ENCODE measurements at regions not wholly inside any gene's neighbourhood (a gene's known extent, or its start where the extent isn't known, plus 50 kb on each side); places are given as distances from the start of the nearest gene placed in this dataset.

DNA sequence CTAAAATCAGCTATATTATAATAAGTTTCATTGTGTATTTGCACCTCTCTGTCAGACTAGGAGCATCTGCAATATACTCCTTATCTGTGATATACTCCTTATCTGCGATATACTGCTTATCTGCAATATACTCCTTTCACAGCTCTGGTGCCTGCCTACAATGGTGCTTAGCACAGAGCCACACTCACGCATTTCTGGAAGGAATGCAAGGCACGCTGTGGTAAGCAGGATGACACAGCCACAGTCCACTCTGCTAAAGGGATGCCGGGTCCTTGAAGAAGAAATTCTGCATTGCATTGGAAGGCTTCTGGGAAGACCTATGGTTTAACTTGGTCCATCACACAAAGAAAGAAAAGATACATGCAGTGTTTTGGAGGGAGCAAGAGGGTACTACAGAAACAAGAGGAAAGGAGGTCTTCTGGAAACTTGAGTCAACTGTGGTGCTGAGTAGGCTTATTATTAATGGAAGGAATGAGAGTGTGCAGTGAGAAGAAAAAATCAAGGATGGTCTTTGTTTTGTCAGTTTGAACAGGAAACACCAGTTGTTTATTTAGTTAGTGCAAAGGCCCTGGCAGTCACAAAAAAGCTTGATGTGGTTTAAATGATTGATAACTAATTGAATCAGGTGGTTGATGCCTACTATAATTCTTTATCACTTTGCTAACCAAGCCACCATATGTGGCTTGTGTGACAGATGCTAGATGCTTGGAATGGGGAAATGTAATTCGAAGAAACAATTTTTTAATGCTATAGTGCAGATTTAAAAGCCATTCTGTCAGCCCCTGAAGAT, 342.3 kb downstream of the GRXCR1 start:
- Mint-ChIP-seq H3K36me3 (no peaks in the 10 kb centered on the region), H3K27me3 (no peaks in the 10 kb centered on the region), H3K27ac (no peak overlapping the region), H3K4me3 (no peak overlapping the region), H3K9me3 (peaks cover 0 to 14% (median 2%) of the 10 kb centered on the region in 5 donors), H3K4me1 (peaks cover 0 to 1% (median 0%) of the 10 kb centered on the region in 3 donors)
- H3K27ac ChIP-seq (ENCODE audit: low read depth, low read length) = no peak overlapping the region
- no peaks in the 10 kb centered on the region for H3K4me1 ChIP-seq (ENCODE audit: insufficient read depth, low read length)
- no peaks in the 10 kb centered on the region for H3K27me3 ChIP-seq (ENCODE audit: insufficient read depth, low read length, poor library complexity, severe bottlenecking)
- ChIA-PET POLR2A (no interaction called here), CTCF (no interaction called here)
- H3K4me3 ChIP-seq (ENCODE audit: low read length) = no peak overlapping the region
- H3K36me3 ChIP-seq (ENCODE audit: insufficient read depth, low read length) = no peaks in the 10 kb centered on the region
- DNase-seq = no peak
- H3K9me3 ChIP-seq (ENCODE audit: low read length) = no peaks in the 10 kb centered on the region

GRCh38 chr4:43238008-43238407, 345.5 kb downstream of the GRXCR1 start:
- Mint-ChIP-seq H3K4me1 (peaks cover 0 to 1% (median 0%) of the 10 kb centered on the region in 3 donors), H3K27me3 (no peaks in the 10 kb centered on the region)
- H3K36me3 ChIP-seq (ENCODE audit: insufficient read depth, low read length) = no peaks in the 10 kb centered on the region

DNA sequence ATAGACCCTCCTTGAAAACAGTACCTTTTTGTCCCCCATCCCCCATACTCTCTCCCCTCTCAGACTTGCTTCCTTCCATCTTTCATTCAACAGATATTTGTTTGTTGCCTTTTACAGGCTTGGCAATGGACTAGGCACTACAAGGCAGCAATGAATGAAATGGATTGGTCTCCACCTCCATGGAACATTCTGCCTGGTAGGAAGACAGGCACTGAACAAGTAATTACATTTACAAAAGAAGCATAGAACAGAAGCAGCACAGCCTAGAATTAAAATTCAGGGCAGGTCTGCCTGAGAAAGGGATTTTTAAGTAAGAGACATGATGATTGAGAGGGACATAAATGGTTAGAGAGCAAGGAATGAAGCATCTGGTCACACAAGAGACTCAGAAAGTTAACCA, 346.1 kb downstream of the GRXCR1 start:
- Histone ChIP-seq H3K9me3 (ENCODE audit: low read length) (no peaks in the 10 kb centered on the region), H3K36me3 (ENCODE audit: insufficient read depth, low read length) (no peaks in the 10 kb centered on the region), H3K4me1 (ENCODE audit: insufficient read depth, low read length) (no peaks in the 10 kb centered on the region), H3K4me3 (ENCODE audit: low read length) (no peak overlapping the region), H3K27ac (ENCODE audit: low read depth, low read length) (no peak overlapping the region), H3K27me3 (ENCODE audit: insufficient read depth, low read length, poor library complexity, severe bottlenecking) (no peaks in the 10 kb centered on the region)
- peaks cover 0 to 1% (median 0%) of the 10 kb centered on the region in 3 donors for H3K4me1 Mint-ChIP-seq
- no peak overlapping the region for H3K4me3 Mint-ChIP-seq
- POLR2A ChIA-PET = no interaction called here
- no peaks in the 10 kb centered on the region for H3K36me3 Mint-ChIP-seq
- no peaks in the 10 kb centered on the region for H3K27me3 Mint-ChIP-seq
- CTCF ChIA-PET = no interaction called here
- peaks cover 2 to 20% (median 6%) of the 10 kb centered on the region in 5 donors for H3K9me3 Mint-ChIP-seq
- no peak overlapping the region for H3K27ac Mint-ChIP-seq
- DNase-seq = no peak

More at GRCh38 chr4:43238008-43238407, 345.5 kb downstream of the GRXCR1 start:
- Mint-ChIP-seq H3K36me3 (no peaks in the 10 kb centered on the region), H3K9me3 (peaks cover 2 to 20% (median 2%) of the 10 kb centered on the region in 5 donors), H3K4me3 (no peak overlapping the region), H3K27ac (no peak overlapping the region)
- DNase-seq = no peak
- Histone ChIP-seq H3K9me3 (ENCODE audit: low read length) (no peaks in the 10 kb centered on the region), H3K4me1 (ENCODE audit: insufficient read depth, low read length) (no peaks in the 10 kb centered on the region), H3K27me3 (ENCODE audit: insufficient read depth, low read length, poor library complexity, severe bottlenecking) (no peaks in the 10 kb centered on the region), H3K27ac (ENCODE audit: low read depth, low read length) (no peak overlapping the region), H3K4me3 (ENCODE audit: low read length) (no peak overlapping the region)
- ChIA-PET POLR2A (no interaction called here), CTCF (no interaction called here)

GRCh38 chr4:43241104-43241503, 348.6 kb downstream of the GRXCR1 start:
- Mint-ChIP-seq H3K27ac (no peak overlapping the region), H3K9me3 (peaks cover 2 to 17% (median 6%) of the 10 kb centered on the region in 5 donors), H3K4me3 (no peak overlapping the region), H3K36me3 (no peaks in the 10 kb centered on the region), H3K4me1 (peaks cover 0 to 1% (median 0%) of the 10 kb centered on the region in 3 donors), H3K27me3 (no peaks in the 10 kb centered on the region)
- ChIA-PET POLR2A (no interaction called here), CTCF (no interaction called here)
- no peaks in the 10 kb centered on the region for H3K36me3 ChIP-seq (ENCODE audit: insufficient read depth, low read length)
- H3K9me3 ChIP-seq (ENCODE audit: low read length) = no peaks in the 10 kb centered on the region
- no peak overlapping the region for H3K27ac ChIP-seq (ENCODE audit: low read depth, low read length)
- no peak for DNase-seq
- H3K27me3 ChIP-seq (ENCODE audit: insufficient read depth, low read length, poor library complexity, severe bottlenecking) = no peaks in the 10 kb centered on the region
- H3K4me1 ChIP-seq (ENCODE audit: insufficient read depth, low read length) = no peaks in the 10 kb centered on the region
- H3K4me3 ChIP-seq (ENCODE audit: low read length) = no peak overlapping the region

DNA sequence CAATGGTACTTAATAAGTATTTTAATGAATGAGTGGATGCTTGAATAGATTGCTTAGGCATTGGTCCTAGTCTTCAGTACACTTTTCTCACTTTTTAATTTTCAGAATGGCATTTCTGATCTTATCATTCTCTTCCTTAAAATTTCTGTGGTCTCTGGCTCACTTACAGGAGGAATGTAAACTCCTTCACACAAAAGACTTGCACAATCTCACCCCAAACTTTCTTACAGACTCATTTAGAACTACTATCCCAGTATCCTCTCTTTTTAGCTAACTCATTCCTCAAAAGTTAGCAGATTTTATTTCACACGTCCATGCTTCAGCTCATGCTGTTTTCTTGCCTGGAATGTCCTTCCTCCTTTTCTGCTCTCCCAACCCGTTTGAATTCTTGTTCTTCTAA, 350.1 kb downstream of the GRXCR1 start:
- CTCF ChIA-PET = no interaction called here

GRCh38 chr4:43243433-43244116, 351.1 kb downstream of the GRXCR1 start:
- Histone ChIP-seq H3K9me3 (ENCODE audit: low read length) (no peaks in the 10 kb centered on the region), H3K27me3 (ENCODE audit: insufficient read depth, low read length, poor library complexity, severe bottlenecking) (no peaks in the 10 kb centered on the region), H3K4me3 (ENCODE audit: low read length) (no peak overlapping the region), H3K4me1 (ENCODE audit: insufficient read depth, low read length) (no peaks in the 10 kb centered on the region), H3K36me3 (ENCODE audit: insufficient read depth, low read length) (no peaks in the 10 kb centered on the region), H3K27ac (ENCODE audit: low read depth, low read length) (no peak overlapping the region)
- ChIA-PET CTCF (no interaction called here), POLR2A (no interaction called here)
- no peak overlapping the region for H3K4me3 Mint-ChIP-seq
- H3K4me1 Mint-ChIP-seq = peaks cover 0 to 1% (median 0%) of the 10 kb centered on the region in 3 donors
- H3K27ac Mint-ChIP-seq = no peak overlapping the region
- H3K36me3 Mint-ChIP-seq = no peaks in the 10 kb centered on the region
- DNase-seq = no peak
- peaks cover 3 to 17% (median 11%) of the 10 kb centered on the region in 5 donors for H3K9me3 Mint-ChIP-seq
- H3K27me3 Mint-ChIP-seq = no peaks in the 10 kb centered on the region

More for the DNA sequence above, 350.1 kb downstream of the GRXCR1 start:
- no peaks in the 10 kb centered on the region for H3K4me1 ChIP-seq (ENCODE audit: insufficient read depth, low read length)
- POLR2A ChIA-PET = no interaction called here
- Mint-ChIP-seq H3K9me3 (peaks cover 4 to 15% (median 11%) of the 10 kb centered on the region in 5 donors), H3K27me3 (no peaks in the 10 kb centered on the region), H3K4me3 (no peak overlapping the region), H3K27ac (no peak overlapping the region), H3K4me1 (peaks cover 0 to 1% (median 0%) of the 10 kb centered on the region in 3 donors), H3K36me3 (no peaks in the 10 kb centered on the region)
- H3K27ac ChIP-seq (ENCODE audit: low read depth, low read length) = no peak overlapping the region
- DNase-seq = no peak
- H3K4me3 ChIP-seq (ENCODE audit: low read length) = no peak overlapping the region
- no peaks in the 10 kb centered on the region for H3K9me3 ChIP-seq (ENCODE audit: low read length)
- H3K36me3 ChIP-seq (ENCODE audit: insufficient read depth, low read length) = no peaks in the 10 kb centered on the region
- no peaks in the 10 kb centered on the region for H3K27me3 ChIP-seq (ENCODE audit: insufficient read depth, low read length, poor library complexity, severe bottlenecking)

- no peaks in the 10 kb centered on the region for H3K27me3 Mint-ChIP-seq
- H3K4me3 Mint-ChIP-seq = no peak overlapping the region
- CTCF ChIA-PET = no interaction called here
These were observed 352.3 kb downstream of the GRXCR1 start for GRCh38 chr4:43244688-43245382.

GRCh38 chr4:43251841-43252240, 359.3 kb downstream of the GRXCR1 start:
- peaks cover 4 to 19% (median 11%) of the 10 kb centered on the region in 5 donors for H3K9me3 Mint-ChIP-seq
- no peaks in the 10 kb centered on the region for H3K27me3 Mint-ChIP-seq
- Histone ChIP-seq H3K27me3 (ENCODE audit: insufficient read depth, low read length, poor library complexity, severe bottlenecking) (no peaks in the 10 kb centered on the region), H3K4me3 (ENCODE audit: low read length) (no peak overlapping the region), H3K4me1 (ENCODE audit: insufficient read depth, low read length) (no peaks in the 10 kb centered on the region), H3K36me3 (ENCODE audit: insufficient read depth, low read length) (no peaks in the 10 kb centered on the region), H3K9me3 (ENCODE audit: low read length) (no peaks in the 10 kb centered on the region), H3K27ac (ENCODE audit: low read depth, low read length) (no peak overlapping the region)
- H3K36me3 Mint-ChIP-seq = no peaks in the 10 kb centered on the region
- DNase-seq = no peak
- CTCF ChIA-PET = no interaction called here
- POLR2A ChIA-PET = no interaction called here
- H3K4me3 Mint-ChIP-seq = no peak overlapping the region
- no peaks in the 10 kb centered on the region for H3K4me1 Mint-ChIP-seq
- H3K27ac Mint-ChIP-seq = no peak overlapping the region

More at GRCh38 chr4:43244688-43245382, 352.3 kb downstream of the GRXCR1 start:
- Histone ChIP-seq H3K4me1 (ENCODE audit: insufficient read depth, low read length) (no peaks in the 10 kb centered on the region), H3K27ac (ENCODE audit: low read depth, low read length) (no peak overlapping the region), H3K27me3 (ENCODE audit: insufficient read depth, low read length, poor library complexity, severe bottlenecking) (no peaks in the 10 kb centered on the region), H3K36me3 (ENCODE audit: insufficient read depth, low read length) (no peaks in the 10 kb centered on the region), H3K9me3 (ENCODE audit: low read length) (no peaks in the 10 kb centered on the region), H3K4me3 (ENCODE audit: low read length) (no peak overlapping the region)
- peaks cover 3 to 17% (median 7%) of the 10 kb centered on the region in 5 donors for H3K9me3 Mint-ChIP-seq
- no peaks in the 10 kb centered on the region for H3K36me3 Mint-ChIP-seq
- H3K4me1 Mint-ChIP-seq = no peaks in the 10 kb centered on the region
- DNase-seq = no peak
- POLR2A ChIA-PET = no interaction called here
- no peak overlapping the region for H3K27ac Mint-ChIP-seq
